GM12878 (cell line): ENCODE measurements at regions not wholly inside any gene's neighbourhood (a gene's known extent, or its start where the extent isn't known, plus 50 kb on each side); places are given as distances from the start of the nearest gene placed in this dataset.

Experiments
- ATAC-seq: fragments of 200-7000 bp; cut with Tn5 transposase; 3 replicates; pipeline ENCODE4 v1.9.1; 2020; ENCODE audit warnings: mild to moderate bottlenecking, moderate library complexity
- BruUV-seq: library from RNA; stranded (reverse); fragments of 400-500 nt; replicated peaks from 2 replicates; lab custom pipeline; 2021; lab: Mats Ljungman, UMichigan
- CTCF ChIA-PET: fragments of 300-600 bp; sonication (Branson Sonifier 250); formaldehyde crosslinking; extraction: SDS; loops from one replicate; lab custom pipeline; 2021; ENCODE audit warnings: inconsistent platforms; lab: Yijun Ruan, JAX
- POLR2A ChIA-PET: fragments of 350-600 bp; formaldehyde crosslinking; extraction: SDS; loops from one replicate; lab custom pipeline; 2021; ENCODE audit warnings: inconsistent platforms; lab: Charles Lee
- RAD21 ChIA-PET: fragments of 300-600 bp; sonication (Branson Sonifier 250); formaldehyde crosslinking; loops from one replicate; lab custom pipeline; 2023; ENCODE audit warnings: antibody characterized with exemption; ENCODE audit not compliant: unreplicated experiment; lab: Charles Lee
- SMC1A ChIA-PET: fragments of 300-600 bp; sonication (Branson Sonifier 250); formaldehyde crosslinking; loops from one replicate; lab custom pipeline; 2023; ENCODE audit not compliant: unreplicated experiment, uncharacterized antibody; lab: Charles Lee
- DNase-seq: peaks from one replicate; pipeline ENCODE4 v3.0.0-alpha.2; 2011; ENCODE audit warnings: low read depth, low spot score
- FAIRE-seq: peaks from 3 replicates; lab custom pipeline; 2011; peaks lifted over from hg19 to GRCh38; lab: Jason Lieb, UNC
- H2AFZ ChIP-seq: 2 replicates; pipeline ENCODE4 v1.6.0; 2011; ENCODE audit warnings: low read depth, low read length, control low read depth; ENCODE audit not compliant: control insufficient read depth
- H3K27ac ChIP-seq: 2 replicates; pipeline ENCODE4 v1.5.1; 2011; ENCODE audit warnings: control low read depth; ENCODE audit not compliant: control insufficient read depth, insufficient read depth
- H3K27me3 ChIP-seq, 2 experiments: replicated peaks in 1 of 2; 2 replicates each; pipeline versions ENCODE4 v1.6.0 to v1.6.1; 2011; ENCODE audit warnings: low read length in 1 of 2; ENCODE audit not compliant: control insufficient read depth in 2 of 2, insufficient read depth in 2 of 2
- H3K36me3 ChIP-seq, 2 experiments: 2 replicates each; pipeline ENCODE4 v1.5.1; 2011; ENCODE audit warnings: low read length in 1 of 2; ENCODE audit not compliant: control insufficient read depth in 2 of 2, insufficient read depth in 2 of 2
- H3K4me1 ChIP-seq: 2 replicates; pipeline ENCODE4 v1.6.1; 2011; ENCODE audit warnings: mild to moderate bottlenecking, low read length, moderate library complexity, mixed read lengths; ENCODE audit not compliant: control insufficient read depth, insufficient read depth
- H3K4me2 ChIP-seq: 2 replicates; pipeline ENCODE4 v1.6.0; 2011; ENCODE audit warnings: control low read depth; ENCODE audit not compliant: control insufficient read depth, insufficient read depth
- H3K4me3 ChIP-seq: fragments of 200-600 bp; sonication (generic); 2 replicates; pipeline ENCODE4 v1.5.1; 2016
- H3K79me2 ChIP-seq: 2 replicates; pipeline ENCODE4 v1.6.0; 2011; ENCODE audit warnings: low read length; ENCODE audit not compliant: control insufficient read depth, insufficient read depth
- H3K9ac ChIP-seq: 2 replicates; pipeline ENCODE4 v1.8.0; 2011; ENCODE audit warnings: low read length, control low read depth, mixed read lengths; ENCODE audit not compliant: control insufficient read depth, insufficient read depth
- H3K9me3 ChIP-seq: replicated peaks from 3 replicates; pipeline ENCODE4 v1.5.1; 2011; ENCODE audit warnings: mild to moderate bottlenecking, low read length; ENCODE audit not compliant: control insufficient read depth, insufficient read depth
- H4K20me1 ChIP-seq: 2 replicates; pipeline ENCODE4 v1.6.0; 2011; ENCODE audit not compliant: control insufficient read depth, insufficient read depth
- ASH2L ChIP-seq: fragments of 300-600, 200-600 bp; sonication (generic); IDR thresholded peaks from 2 replicates; pipeline ENCODE4 v1.6.1; 2017; ENCODE audit warnings: low read depth, mild to moderate bottlenecking, borderline replicate concordance
- CHD1 ChIP-seq: IDR thresholded peaks from 2 replicates; pipeline ENCODE4 v1.6.1; 2012; ENCODE audit warnings: low read depth, low read length, improper control_type of control experiment
- EP300 ChIP-seq, 2 experiments: fragments of 150-350 bp in 1 of 2; IDR thresholded peaks; 2 replicates each; pipeline ENCODE4 v1.6.1; 2011 to 2012; ENCODE audit warnings: low read depth in 2 of 2, low read length in 2 of 2, borderline replicate concordance in 1 of 2, improper control_type of control experiment in 1 of 2, inconsistent platforms in 1 of 2; ENCODE audit not compliant: control insufficient read depth in 1 of 2
- JUND ChIP-seq: IDR thresholded peaks from 2 replicates; pipeline ENCODE4 v1.6.1; 2012; ENCODE audit warnings: low read depth, mild to moderate bottlenecking, low read length, improper control_type of control experiment, moderate library complexity
- MEF2A ChIP-seq: IDR thresholded peaks from 2 replicates; pipeline ENCODE4 v1.6.1; 2011; ENCODE audit warnings: low read depth, mild to moderate bottlenecking, low read length, moderate library complexity; ENCODE audit not compliant: insufficient read depth
- MTA3 ChIP-seq: IDR thresholded peaks from 2 replicates; pipeline ENCODE4 v1.6.1; 2012; ENCODE audit warnings: low read length, inconsistent platforms, borderline replicate concordance
- RUNX3 ChIP-seq: IDR thresholded peaks from 2 replicates; pipeline ENCODE4 v1.6.1; 2012; ENCODE audit warnings: low read length, inconsistent platforms
- SIN3A ChIP-seq: IDR thresholded peaks from 2 replicates; pipeline ENCODE4 v1.6.1; 2012; ENCODE audit warnings: low read depth, low read length, improper control_type of control experiment
- SIX5 ChIP-seq: IDR thresholded peaks from 2 replicates; pipeline ENCODE4 v1.6.1; 2011; ENCODE audit warnings: mild to moderate bottlenecking, low read depth, low read length, moderate library complexity; ENCODE audit not compliant: severe bottlenecking
- SREBF1 ChIP-seq: IDR thresholded peaks from 2 replicates; pipeline ENCODE4 v1.6.1; 2012; ENCODE audit warnings: mild to moderate bottlenecking, low read length
- USF1 ChIP-seq: IDR thresholded peaks from 2 replicates; pipeline ENCODE4 v1.6.1; 2011; ENCODE audit warnings: borderline replicate concordance, low read depth, mild to moderate bottlenecking, moderate library complexity, mixed read lengths, low read length; ENCODE audit not compliant: insufficient read depth; ENCODE audit errors: extremely low read length
- YY1 ChIP-seq: IDR thresholded peaks from 2 replicates; pipeline ENCODE4 v1.6.1; 2011; ENCODE audit warnings: low read depth, mild to moderate bottlenecking, low read length
- ZSCAN29 ChIP-seq: fragments of 450-650 bp; IDR thresholded peaks from 2 replicates; pipeline ENCODE4 v1.6.1; 2017; ENCODE audit warnings: mild to moderate bottlenecking, moderate library complexity
- WGBS: methylation state at CpG from one replicate; pipeline ENCODE4 v1.1.6; 2016; ENCODE audit warnings: low lambda C conversion rate; ENCODE audit not compliant: insufficient replicate concordance, insufficient coverage; ENCODE audit errors: missing lambda C conversion rate; 5-methylcytosine and 5-hydroxymethylcytosine counted together
- in situ Hi-C: fragments of 300-500 bp; cut with MboI; formaldehyde crosslinking; loops from 9 replicates; pipeline ENCODE4 v1.14.3; 2018; ENCODE audit warnings: mixed read lengths
- intact Hi-C: fragments of 100-400 bp; cut with micrococcal nuclease; formaldehyde crosslinking; loops from one replicate; pipeline ENCODE4 v1.14.2; 2022; ENCODE audit not compliant: unreplicated experiment

DNA sequence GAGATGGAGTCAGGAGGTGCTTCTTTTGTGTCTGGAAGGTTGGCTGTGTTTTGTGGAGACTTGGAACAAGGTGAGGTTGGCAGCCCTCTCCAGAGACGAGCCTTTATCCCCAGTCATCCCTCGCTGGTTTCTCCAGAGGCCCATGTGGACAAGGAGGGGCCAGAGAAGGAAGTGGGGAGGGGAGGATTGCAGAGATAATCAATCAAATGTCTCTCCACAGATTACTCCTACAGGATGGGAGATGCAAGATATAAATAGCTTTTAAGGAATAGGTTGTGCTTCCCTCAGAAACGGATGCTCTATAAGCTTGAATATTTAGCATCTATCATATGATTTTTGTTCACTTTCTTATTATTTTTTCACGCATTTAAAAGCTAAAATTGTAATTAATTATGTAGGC, 70.4 kb upstream of the VWDE start (continued):
- TF ChIP-seq SIN3A (no peak), ASH2L (no peak)

GRCh38 chr7:12475362-12476063, 71.8 kb upstream of the VWDE start:
- no peaks in the 10 kb centered on the region for H3K4me1 ChIP-seq
- H3K4me3 ChIP-seq = no peak overlapping the region
- CTCF ChIA-PET = interaction anchor here (1.2 to 6.3 kb wide), 4 partner anchors 12 to 17 kb away, joined by 7 to 47 read pairs (median 12); no protein-coding TSS in a partner anchor
- H3K27ac ChIP-seq = no peak overlapping the region
- no peaks in the 10 kb centered on the region for H4K20me1 ChIP-seq
- no peaks in the 10 kb centered on the region for H3K27me3 ChIP-seq
- H3K9me3 ChIP-seq = no peaks in the 10 kb centered on the region
- RAD21 ChIA-PET = interaction anchor here (1.6 kb wide), 1 partner anchor 17 kb away, joined by 6 read pairs; no protein-coding TSS in a partner anchor
- FAIRE-seq (no peak), DNase-seq (no peak), ATAC-seq (no peak)
- SMC1A ChIA-PET = interaction anchor here (0.9 to 1.9 kb wide), 2 partner anchors 13 to 17 kb away, joined by 3 to 10 read pairs; no protein-coding TSS in a partner anchor
- H3K9ac ChIP-seq = no peak overlapping the region
- TF ChIP-seq EP300 (IDR thresholded peaks at IDR 0.05; ENCODE audit: borderline replicate concordance in 1 of 2, control insufficient read depth in 1 of 2, low read depth in 2 of 2, low read length in 2 of 2) (no peak), USF1 (no peak), MEF2A (no peak), MTA3 (no peak), SREBF1 (no peak), SIX5 (no peak), ZSCAN29 (no peak), JUND (no peak), RUNX3 (no peak), YY1 (no peak), CHD1 (no peak)
- POLR2A ChIA-PET = no interaction called here
- BruUV-seq = no TSS peak
- H2AFZ ChIP-seq = no peak overlapping the region
- no peaks in the 10 kb centered on the region for H3K79me2 ChIP-seq
- in situ Hi-C loops = loop anchor here (25.0 kb wide), 1 partner anchor 413 kb away; no protein-coding TSS in a partner anchor
- intact Hi-C loops = no loop called here
- WGBS = 21% methylated on average over 6 of the region's 6 CpGs
- no peaks in the 10 kb centered on the region for H3K36me3 ChIP-seq
- H3K4me2 ChIP-seq = no peak overlapping the region
